HFF-Myc (cell line): ENCODE measurements at regions not wholly inside any gene's neighbourhood (a gene's known extent, or its start where the extent isn't known, plus 50 kb on each side); places are given as distances from the start of the nearest gene placed in this dataset.
"Not testable (repeated sequence)": the region's sequence is repeated elsewhere in the genome, so short reads cannot be mapped to it uniquely, and the experiment has no call there.

ENCODE experiments used
- DNase-seq: peaks from one replicate; pipeline ENCODE4 v3.0.0-alpha.2; 2011; ENCODE audit warnings: low read depth; ENCODE audit errors: extremely low read depth
- H3K4me3 ChIP-seq: replicated peaks from 2 replicates; pipeline ENCODE4 v1.5.1; 2011; ENCODE audit warnings: low read depth, mild to moderate bottlenecking, control low read depth, low read length
- CTCF ChIP-seq: IDR thresholded peaks from 2 replicates; pipeline ENCODE4 v1.5.1; 2012; ENCODE audit warnings: mild to moderate bottlenecking, low read depth, low read length, control low read depth; ENCODE audit errors: missing control alignments

GRCh38 chrX:1053072-1053471 is 159.4 kb downstream of the CRLF2 start:
- H3K4me3 ChIP-seq = no peak overlapping the region
- no peak for TF ChIP-seq CTCF
- DNase-seq = no peak

DNA sequence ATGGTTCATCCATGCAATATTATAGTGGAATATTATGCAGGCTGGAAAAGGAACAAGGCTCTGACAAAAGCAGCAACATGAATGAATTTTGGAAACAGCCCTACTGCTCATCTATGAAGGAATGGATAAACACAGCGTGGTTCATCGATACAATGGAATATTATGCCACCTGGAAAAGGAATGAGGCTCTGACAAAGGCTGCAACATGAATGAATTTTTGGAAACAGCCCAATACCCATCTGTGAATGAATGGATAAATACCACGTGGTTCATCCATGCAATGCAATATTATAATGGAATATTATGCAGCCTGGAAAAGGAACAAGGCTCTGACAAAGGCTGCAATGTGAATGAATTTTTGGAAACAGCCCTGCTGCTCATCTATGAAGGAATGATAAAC is 160.4 kb downstream of the CRLF2 start:
- DNase-seq = no peak
- no peak overlapping the region for H3K4me3 ChIP-seq

GRCh38 chrX:1051421-1051820 is 161.0 kb downstream of the CRLF2 start:
- DNase-seq = no peak
- no peak for TF ChIP-seq CTCF
- H3K4me3 ChIP-seq = no peak overlapping the region

More for the DNA sequence above, 160.4 kb downstream of the CRLF2 start:
- TF ChIP-seq CTCF = no peak

- H3K4me3 ChIP-seq = no peak overlapping the region
- no peak for DNase-seq
- no peak for TF ChIP-seq CTCF
Observed at GRCh38 chrX:1045680-1046314, 166.7 kb downstream of the CRLF2 start.

DNA sequence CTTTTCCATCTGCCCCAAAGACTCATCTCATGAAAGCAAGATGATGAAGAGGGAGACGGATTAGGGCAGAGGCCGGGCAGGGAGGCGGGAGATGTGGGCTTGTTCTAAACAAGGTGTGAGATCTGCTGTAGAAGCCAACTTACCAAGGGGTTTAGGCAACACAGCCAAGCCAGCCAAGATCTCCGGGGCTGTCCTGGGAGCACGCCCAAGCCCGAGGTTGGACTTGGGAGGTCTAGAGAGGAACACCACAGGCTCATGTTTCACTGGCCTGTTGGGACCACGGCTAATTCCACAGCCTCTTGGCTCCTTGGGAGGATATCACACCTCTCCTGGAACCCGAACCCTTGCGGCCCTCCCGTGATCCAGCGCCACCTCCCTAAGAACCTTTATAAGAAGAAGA is 171.4 kb downstream of the CRLF2 start:
- no peak overlapping the region for H3K4me3 ChIP-seq
- DNase-seq = no peak
- no peak for TF ChIP-seq CTCF

DNA sequence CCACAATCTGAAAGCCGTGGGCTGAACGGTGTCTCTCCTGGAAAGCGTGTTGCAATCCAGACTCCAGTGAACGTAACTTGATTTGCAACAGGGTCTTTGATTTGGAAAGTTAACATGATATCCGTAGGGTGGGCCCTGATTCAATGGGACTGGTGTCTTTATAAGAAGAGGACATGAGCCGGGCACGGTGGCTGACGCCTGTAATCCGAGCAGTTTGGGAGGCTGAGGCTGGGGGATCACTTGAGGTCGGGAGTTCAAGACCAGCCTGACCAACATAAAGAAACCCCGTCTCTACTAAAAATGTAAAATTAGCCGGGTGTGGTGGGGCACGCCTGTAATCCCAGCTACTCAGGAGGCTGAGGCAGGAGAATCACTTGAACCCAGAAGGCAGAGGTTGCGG is 176.5 kb downstream of the CRLF2 start:
- not testable (repeated sequence) for H3K4me3 ChIP-seq, DNase-seq

DNA sequence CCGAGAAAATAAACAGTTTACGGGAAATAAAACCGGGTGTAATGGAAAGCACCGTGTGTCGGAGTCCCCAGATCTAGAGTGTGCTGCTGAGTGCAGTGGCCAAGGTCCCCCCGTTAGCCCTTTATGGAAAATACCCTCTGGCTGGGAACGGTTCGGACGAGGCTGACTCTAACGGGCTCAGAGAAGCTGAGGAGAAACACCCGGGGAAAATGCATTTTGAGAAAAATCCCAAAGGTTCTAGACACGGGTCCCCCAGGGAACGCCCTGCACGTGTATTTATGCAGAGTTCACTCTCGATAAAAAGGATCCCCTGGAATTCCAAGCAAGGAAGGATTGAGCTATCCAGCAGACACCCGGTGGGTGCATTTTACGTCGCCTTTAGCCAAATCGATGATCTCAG is 177.2 kb downstream of the CRLF2 start:
- TF ChIP-seq CTCF = no peak
- H3K4me3 ChIP-seq = no peak overlapping the region
- no peak for DNase-seq
